GM18861 (cell line): ENCODE measurements at regions not wholly inside any gene's neighbourhood (a gene's known extent, or its start where the extent isn't known, plus 50 kb on each side); places are given as distances from the start of the nearest gene placed in this dataset.
"Not testable (repeated sequence)": the region's sequence is repeated elsewhere in the genome, so short reads cannot be mapped to it uniquely, and the experiment has no call there.

Experiments
- ATAC-seq: cut with Tn5 transposase; IDR thresholded peaks from one replicate; pipeline ENCODE4 v1.9.1; 2021; ENCODE audit not compliant: unreplicated experiment

DNA sequence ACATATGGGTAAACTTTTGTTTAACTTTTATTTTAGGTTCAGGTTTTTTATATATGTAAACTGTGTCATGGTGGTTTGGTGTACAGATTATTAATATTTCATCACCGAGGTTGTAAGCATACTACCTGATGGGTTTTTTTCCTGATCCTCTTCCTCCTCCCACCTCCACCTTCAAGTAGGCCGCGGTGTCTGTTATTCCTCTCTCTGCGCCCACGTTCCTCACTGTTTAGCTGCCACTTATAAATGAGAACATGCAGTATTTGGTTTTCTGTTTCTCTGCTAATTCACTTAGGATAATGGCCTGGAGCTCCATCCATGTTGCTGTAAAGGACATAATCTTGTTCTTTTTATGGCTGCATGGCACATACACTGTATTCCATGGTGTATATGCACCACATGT lies 1000.0 kb upstream of the CELF2 start:
- ATAC-seq, result no peak

DNA sequence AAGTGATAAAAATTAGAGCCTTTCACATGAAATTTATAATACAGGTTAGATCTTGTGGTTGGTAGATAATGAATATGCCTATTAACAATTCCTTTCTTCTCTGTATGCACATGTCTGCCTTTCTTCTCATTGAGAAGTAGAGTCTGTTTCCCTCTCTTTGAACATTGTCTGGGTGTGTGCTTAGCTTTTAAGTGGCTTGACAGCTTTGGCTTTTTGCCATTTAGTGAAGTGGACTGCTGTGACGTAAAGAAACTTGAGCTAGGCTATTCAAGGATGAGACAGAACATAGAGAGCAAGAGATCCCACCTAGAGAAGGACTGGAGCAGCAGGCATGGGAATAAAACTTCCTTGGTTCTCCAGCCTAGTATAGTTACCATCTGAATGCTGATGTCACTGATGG lies 996.7 kb upstream of the CELF2 start:
- ATAC-seq, result no peak

DNA sequence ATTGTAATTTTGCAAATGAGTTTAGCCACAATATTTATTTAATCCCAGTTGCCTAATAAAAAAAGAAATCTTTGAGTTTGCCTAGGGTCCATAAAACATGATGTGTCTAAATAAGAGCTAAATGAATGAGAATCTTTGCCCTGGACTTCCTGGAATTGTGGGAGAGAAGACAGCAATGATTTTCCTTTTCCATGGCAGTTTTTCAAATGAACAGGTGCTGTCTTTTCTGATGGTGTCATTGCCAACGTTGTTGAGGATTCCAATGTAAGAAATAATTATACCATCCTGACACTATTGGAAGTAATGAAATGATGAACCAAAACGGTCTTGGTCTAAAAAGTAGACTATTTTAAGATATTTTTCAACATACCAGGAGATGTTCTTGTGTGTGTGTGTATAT lies 984.7 kb upstream of the CELF2 start:
- no peak for ATAC-seq

DNA sequence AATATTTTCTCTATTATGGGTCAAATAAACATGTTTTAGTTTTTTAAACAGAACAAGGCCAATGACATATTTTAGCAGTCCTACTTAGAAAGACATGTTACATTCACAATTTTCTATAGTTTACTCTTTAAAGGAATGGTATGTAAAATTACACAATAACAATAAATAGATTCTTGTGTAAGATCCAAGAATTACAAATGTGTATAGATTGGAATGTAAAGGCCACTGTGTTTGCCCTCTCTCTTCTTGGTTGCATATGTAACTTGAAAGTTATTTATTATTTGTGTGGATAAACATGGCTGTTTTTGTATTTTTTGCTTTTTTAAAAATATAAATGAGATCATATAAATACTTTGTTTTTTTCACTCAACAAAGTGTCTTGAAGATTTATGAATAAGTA lies 979.3 kb upstream of the CELF2 start:
- no peak for ATAC-seq

DNA sequence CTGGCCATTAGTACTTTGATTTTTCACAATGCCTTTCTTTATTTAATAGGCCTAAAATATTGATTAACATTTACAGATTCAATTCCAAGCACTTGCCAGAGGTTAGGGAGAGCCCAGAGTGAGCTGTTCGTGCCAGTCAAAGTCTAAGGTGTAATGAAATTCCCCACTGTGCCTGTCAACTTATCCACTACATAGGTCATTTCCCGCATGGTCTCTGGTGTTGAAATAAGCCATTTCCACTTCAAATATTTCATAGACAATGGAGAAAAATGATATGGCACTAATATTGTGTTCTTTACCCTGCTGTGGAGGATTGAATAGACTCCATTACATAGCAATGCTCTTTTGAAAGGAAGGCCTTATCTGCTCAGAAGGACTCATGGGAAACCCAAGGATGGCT lies 978.1 kb upstream of the CELF2 start:
- ATAC-seq, result no peak

DNA sequence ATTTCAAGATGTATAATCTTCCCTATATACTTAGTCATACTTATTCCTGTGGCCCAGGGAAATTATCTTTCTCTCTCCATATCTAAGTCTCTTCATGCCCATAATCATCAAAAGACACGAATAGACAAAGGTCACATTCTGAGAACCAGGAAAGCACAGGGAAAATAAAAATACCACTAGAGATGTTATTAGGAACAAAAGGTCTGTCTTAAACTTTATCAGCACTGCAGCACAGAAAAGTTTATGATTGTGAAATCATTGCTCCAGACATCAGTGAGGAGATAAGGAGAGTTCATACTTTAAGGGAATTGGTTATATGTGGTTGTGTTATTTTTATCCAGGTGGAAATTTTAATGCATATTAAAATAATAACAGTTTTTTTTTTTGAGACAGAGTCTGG lies 974.6 kb upstream of the CELF2 start:
- no peak for ATAC-seq

DNA sequence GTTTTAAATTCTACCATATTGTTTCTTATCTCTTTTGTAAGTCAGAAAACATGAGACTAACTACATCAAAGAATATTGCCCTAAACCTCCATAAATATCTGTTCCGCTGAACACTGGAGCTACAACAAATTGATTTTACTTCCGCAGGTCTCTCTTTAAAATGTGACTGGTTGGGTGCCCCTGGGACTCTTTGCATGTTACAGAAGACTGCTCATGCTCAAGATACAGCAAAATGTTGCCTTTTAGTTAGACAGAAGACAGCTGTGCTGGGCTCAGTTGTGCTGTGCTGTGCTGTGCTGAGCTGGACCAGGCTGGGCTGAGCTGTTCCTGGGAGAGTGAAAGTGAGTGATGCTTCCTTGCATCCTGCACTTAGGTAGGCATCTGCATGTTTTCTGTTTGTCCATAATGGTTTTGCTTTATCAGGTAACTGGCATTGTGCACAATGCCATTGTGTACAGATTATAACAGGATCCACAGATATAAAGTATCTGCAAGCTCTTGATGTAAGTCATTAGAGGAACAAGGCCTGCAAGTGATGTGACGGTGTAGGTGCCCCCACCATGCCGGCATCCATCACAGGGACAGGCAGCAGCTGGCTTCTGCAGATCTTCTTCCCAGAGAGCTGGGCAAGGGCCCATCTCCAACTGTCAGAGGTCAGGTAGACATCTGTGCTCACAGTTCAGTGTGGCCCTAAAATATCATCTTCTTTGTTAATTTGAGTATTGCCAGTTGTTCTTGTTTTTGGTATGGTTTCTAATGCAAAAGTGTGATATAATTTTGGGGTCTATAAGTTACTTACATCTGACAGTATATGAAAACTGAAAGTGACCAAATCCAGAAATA lies 972.5 kb upstream of the CELF2 start:
- no peak for ATAC-seq

DNA sequence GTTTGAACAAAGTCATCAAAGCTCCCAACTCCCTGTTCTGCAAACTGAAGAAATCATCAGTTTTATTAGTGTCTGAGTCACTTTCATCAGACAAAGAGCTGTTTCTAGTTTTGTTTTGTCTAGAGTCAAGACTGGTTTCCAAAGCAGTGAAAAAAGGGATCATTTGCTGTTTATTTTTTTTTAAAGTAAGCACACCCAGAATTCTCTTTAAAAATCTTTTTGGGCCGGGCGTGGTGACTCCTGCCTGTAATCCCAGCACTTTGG lies 972.0 kb upstream of the CELF2 start:
- ATAC-seq, result no peak

DNA sequence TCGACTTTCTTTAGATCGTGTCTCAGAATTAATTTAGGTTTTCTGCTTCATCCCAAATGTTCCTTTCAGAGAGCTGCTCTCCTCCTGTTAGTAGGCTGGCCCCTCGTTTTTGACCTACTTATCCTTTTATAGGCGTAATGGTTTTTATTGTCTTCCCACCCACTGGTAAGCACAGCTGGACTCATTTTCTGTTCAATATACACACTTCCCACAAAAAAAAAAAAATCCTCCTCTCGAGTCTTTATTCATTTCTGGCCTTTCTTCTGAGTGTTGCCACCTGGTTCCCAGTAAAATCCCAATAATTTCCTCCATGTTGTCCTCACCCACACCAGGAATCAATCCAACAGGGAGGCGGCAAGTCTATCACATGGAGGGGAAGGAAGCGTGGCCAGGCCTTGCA lies 970.2 kb upstream of the CELF2 start:
- ATAC-seq, result no peak

DNA sequence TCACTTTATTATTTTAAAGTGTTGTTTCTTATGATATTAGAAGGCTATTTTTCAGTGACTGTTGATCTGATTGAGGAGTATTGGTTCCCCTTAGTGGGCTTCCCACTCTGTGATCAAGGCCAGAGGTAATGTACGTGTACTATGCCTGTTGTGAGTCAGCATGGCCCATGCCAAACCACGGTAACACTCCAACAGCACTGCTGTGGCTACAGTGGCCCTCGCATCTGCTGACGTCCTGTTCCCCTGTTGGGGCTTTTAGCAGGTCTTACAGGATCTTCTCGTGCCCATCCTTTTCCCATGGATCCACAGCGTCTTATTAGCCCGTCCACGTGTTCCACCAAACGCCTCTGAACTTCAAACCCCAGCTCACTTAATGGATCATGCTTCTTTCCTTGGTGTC lies 964.6 kb upstream of the CELF2 start:
- ATAC-seq, result no peak

DNA sequence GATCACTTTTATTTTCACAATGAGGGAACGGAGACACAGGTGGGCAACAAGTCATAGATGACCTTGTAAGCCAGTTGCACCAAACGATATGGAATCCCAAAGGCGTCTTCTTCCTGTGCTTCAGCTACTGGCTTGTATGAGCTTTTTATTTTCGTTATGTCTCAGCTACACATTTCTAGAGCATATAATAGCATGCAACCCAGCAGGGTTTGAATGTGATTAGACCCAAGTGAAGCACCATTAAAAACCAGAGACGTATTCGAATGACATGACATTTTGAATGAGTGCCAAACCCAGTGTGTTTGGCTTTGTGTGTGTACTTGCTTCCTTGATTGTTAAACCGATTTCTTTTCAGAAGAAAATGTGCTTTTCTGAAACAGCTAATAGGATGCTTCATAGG lies 963.2 kb upstream of the CELF2 start:
- no peak for ATAC-seq

DNA sequence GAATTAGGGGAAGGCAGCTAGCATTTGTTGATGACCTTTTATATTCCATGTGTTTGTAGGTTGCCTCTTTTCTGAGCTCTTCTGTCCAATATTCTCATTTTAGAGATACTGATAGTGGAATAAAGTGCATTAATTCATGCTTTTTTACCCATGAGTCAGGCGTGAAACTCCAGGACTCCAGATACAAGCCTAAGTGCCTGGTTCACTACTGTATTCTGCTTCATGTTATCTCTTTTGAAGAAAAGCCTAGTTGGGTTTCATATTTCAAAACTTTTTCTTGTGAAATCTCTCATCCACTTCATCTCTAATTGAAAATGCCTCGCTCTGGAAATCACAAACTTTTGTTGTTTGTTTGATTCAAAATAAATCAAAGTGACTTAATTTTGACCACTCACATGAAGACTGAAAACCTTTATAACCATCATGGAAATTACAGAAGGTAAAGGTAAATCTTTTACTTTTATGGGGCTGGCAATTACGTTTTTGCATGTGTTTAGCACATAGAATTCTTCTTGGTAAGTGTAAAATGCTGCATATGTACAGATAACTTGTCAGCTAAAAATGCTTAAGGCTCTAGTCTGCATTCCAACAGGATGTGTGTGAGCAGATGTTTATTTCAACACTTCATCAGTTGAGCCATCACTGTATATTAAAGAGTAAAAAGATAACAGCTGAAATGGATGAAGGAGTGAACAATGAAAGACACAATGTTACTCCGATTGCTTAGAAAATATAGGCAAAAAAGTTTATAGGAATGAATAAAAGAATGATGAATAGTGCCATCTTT lies 961.8 kb upstream of the CELF2 start:
- no peak for ATAC-seq

DNA sequence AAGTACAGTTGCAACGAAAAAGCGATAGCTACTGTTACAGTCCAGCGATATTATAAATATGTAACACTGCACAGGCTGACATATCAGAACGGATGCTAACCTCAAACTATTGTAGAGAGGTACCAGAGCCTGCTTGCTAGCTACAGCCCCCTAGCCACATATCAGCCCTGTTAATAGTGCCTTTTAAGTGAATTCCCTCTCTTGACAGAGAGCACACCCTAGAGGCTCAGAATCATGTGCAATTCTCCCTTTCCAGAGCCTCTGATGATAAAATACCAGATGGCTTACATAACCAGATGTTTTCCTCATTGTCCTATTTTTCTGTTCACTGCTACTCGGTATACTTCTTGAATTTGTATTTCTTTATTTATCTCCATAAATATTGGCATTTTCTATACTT lies 960.7 kb upstream of the CELF2 start:
- no peak for ATAC-seq

DNA sequence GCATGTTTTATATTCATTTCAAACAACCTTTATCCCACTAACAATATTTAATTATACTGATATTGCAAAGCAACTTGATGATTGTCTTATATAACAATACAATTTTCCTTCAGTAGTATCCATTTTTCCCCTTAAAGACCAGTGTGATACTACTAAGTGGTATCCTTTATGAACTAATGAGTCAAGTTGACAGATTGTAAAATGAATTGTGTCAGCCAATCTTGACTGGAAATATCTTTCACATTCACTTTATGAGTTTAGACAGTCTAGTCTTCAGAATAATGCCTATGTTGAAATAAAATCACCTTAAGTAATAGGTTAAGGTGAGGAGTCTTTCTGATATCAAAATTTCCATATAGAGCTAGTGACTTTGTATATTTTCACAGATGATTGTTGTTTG lies 950.0 kb upstream of the CELF2 start:
- no peak for ATAC-seq

DNA sequence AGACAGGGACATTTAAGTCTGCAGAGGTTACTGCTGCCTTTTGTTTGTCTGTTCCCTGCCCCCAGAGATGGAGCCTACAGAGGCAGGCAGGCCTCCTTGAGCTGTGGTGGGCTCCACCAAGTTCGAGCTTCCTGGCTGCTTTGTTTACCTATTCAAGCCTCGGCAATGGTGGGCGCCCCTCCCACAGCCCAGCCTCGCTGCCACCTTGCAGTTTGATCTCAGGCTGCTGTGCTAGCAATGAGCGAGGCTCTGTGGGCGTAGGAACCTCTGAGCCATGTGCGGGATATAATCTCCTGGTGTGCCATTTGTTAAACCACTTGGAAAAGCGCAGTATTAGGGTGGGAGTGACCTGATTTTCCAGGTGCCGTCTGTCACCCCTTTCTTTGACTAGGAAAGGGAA lies 942.8 kb upstream of the CELF2 start:
- not testable (repeated sequence) for ATAC-seq

DNA sequence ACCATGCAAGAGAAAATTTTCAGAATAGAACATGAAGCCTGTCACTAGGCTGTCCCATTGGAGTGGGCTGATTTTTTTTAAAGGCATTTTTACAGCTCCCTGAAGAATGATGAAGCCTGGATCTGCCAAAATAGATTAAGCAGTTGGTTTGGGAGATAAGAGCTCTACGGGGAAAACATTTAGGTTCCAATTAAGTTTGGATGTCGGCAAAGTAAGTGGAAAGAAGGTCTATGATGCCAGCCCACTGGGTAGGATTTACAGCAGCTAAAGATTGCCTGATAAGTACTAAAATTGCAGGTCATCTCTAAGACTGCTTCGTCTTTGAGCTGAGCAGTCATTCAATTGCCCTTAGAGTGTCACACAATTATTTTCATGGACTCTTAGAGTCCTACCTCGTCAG lies 939.2 kb upstream of the CELF2 start:
- ATAC-seq, result no peak

DNA sequence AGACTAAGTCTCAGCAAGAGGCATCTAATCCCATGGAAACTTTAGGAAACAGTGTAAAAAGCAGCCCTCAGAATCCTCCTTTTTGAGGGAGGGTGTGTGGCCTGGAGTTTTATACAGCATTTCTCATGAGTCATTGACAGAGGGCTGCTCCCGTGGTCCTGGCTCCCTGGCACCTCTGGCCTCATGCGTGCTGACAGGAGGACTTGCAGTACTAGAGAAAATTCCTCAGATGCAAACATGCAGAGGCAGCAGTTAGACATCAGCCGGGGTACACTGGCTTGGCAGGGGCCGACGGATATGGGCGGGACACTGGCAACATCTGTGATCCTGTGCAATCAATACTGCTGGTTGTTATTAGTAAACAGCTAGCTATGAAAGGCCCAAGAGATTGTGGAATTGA lies 925.1 kb upstream of the CELF2 start:
- ATAC-seq, result no peak

DNA sequence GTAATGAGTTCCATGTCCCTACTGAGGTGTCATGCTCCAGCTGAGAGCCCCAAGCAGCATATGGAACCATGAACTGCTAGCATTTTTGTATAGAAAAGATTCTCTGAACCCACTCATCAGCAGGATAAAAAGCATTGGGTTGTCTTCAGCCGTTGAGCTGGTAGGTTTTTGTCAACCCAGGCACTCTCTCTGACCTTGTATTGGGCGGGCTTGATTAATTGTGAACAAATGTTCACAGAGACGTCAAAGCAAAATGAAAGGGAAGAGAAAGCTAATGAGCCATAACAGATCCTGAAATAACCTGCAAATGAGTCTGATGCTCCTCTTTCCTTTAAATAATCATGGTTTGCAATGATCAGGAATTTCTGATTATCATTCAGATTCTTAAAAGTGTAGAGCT lies 924.7 kb upstream of the CELF2 start:
- no peak for ATAC-seq

DNA sequence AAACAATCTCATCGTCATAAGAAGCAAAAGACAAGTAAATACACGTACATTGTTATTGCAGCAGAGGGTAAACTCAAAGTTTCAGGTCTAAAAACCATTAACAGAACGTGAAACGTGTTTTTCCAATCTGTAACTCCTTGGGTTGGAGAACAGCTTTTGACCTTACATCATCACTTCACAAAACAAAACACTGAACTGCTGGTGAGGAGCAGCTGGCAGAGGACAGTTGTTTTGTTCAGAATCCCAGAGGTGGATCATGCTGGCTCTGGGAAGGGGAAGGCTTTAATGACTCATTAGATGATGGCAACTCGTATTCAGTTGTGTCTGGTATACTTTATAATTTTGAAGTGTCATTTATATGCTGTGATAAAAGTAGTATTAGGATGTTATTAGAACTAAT lies 923.0 kb upstream of the CELF2 start:
- ATAC-seq, result no peak

DNA sequence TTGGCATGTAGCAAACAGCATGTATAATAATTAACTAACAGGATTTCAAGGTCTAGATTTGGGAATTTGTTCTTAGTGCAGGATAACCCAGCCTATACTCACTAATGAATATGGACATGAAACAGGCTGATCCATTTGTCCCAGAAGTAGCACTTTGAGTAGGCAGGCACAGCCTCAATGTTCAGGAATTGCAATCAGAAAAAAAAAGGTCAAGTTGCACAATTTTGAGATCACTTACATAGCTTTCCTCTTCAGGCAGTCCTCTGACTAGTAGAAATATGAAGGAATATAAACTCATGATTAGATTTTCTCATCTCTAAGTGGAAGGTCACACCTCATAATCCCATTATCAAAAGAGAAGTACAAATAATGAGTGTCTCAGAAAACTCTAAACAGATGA lies 921.4 kb upstream of the CELF2 start:
- ATAC-seq, result no peak

DNA sequence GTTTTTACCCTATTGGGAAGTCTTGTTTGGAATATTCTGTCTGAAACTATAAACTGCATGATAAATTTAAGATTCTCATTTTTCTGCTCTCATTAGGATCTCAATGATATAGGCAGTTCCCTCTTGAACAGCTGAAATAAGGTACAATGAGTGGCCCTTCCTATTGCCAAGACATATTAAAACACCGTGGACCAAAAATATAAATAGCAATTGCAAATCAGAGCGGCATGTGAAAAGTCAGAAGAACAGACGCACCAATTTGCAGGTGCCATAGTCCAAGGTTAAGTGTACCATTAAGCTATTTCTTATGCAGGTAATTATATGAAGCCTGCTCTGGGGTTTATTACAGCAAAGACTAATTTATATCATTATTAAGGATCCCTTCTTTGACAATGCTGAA lies 920.8 kb upstream of the CELF2 start:
- no peak for ATAC-seq

DNA sequence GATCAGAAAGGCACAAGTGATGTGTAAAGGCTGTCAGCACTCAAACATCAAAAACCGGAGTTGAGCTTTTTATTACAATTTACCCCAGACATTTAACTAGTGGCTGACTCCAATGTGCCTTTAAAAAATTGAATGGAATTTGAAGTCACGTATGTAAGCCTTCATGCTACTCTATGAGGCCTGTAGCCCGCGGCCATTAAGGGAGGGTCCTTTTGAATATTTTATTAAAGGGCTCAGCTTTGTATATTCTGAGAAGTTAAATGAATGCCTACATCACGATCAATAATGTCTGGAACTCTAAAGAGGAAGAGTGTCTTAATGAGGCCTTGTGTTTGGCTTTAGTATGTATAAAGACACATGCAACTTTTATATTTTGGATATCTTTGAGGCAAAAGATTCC lies 916.6 kb upstream of the CELF2 start:
- no peak for ATAC-seq
